DMS153 treated with DMSO at 0.1 percent for 48 hours (cell line): ENCODE measurements at regions not wholly inside any gene's neighbourhood (a gene's known extent, or its start where the extent isn't known, plus 50 kb on each side); places are given as distances from the start of the nearest gene placed in this dataset.

Source experiments
- DNase-seq: peaks from one replicate; lab custom pipeline; 2025; ENCODE audit not compliant: unreplicated experiment; lab: John Stamatoyannopoulos, UW

DNA sequence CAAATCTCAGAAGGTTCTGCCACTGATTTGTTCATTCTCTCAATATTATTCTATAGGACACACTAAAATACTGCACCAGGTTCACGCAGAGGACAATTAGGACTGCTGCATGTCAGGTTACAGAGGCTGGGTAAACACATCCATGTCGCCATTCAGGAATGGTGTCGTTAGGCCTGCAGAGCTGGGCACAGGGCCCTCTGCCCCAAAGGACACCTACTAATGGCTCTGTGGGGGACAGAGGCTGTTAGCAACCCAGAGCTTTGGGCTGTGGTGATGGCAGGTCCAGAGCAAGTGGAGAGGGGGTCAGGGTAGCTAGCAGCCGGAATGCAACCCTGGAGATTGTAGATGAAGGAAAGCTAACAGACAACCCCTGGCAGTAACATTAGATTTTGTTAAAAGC is 115.9 kb downstream of the TTC32 start:
- no peak for DNase-seq

DNA sequence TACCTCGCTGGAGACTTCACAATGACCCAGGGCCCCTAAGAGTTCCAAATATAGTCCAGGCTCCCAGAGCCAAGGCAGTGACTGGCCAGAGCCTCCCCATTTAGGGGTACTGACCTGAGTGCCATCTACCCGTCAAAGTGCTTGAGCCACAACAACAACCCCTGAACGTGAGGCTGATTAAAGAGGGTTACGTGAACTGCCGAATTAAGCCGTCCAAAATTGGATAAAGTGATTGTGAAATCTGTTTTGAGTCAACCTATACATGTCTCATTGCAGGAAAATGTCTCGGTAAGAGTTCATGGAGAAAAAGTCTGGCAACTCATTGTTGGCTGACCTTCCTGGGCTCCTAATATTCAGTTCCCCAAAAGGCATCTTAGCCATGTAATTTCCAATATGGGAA is 116.3 kb downstream of the TTC32 start:
- no peak for DNase-seq

DNA sequence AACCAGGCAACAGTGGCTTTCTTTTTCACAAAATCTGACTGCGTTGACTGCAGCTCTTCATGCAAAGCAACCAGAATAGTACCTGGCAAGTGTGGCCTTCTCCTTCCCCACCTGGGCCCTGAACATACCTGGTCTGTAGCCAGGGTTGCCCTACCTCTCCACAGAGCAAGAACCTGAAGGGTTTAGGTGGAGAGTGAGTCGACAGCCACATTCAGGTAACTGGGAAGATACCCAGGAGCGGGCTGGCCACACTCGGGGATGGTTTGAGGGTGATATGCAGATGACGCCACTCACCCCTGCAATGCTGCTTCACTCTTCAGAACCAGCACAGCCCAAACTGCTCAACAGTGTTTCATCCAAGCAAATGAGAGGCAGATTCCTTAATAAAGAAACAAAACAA is 117.3 kb downstream of the TTC32 start:
- DNase-seq = no peak

DNA sequence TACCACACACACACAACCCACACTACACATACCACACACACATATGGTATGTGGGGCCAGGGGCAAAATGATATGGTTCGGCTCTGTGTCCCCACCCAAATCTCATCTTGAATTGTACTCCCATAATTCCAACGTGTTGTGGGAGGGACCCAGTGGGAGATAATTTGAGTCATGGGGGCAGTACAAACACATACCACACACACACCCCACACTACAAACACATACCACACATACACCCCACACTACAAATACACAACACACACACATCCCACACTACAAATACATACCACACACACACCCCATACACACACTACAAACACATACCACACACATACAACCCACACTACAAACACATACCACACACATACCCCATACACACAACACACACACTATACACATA is 117.8 kb downstream of the TTC32 start:
- no peak for DNase-seq

DNA sequence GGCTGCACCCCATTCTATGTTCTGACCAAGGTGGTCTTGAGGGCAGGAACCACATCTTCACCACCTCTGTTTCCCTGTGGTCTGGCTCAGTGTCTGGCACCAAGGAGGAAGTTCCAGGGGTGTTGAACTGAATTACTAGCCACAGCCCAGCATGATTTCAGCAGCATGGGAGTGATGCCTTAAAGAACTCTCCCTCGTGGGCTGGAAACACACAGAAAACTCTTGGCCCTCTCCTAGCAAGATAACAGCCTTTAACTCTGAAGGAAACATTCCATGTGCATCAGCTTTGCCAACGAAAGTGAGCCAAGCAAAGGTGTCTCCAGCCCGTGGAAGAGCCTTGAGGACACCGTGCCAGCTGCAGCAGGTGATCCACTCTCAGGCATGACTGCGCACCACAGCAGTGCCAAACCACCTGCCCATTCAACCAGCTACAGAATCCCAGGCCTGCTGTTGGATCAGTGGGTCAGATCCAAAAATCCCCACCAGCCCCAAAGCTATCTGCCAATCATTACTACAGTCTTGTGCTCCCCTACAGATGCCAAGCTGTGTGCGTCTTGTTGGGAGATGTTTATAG is 124.8 kb downstream of the TTC32 start:
- DNase-seq = no peak

DNA sequence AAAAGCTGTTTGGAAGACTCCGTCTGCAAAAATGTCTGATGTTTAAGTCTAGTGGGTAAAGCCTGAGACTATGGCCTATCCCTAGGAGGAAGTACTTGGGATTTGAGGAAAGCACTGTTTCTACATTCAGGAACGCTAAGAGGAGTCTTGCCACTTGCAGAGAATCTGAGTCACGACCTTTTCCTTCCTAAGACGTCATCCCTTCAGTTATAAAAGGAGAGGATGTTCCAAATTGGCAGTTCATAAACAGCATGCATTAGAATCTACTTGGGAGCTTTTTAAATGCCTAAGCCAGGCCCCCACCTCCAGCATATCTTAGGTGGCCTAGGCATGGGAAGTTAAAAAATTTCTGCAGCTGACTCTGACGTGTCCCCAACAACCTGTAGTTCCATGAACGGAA is 125.9 kb downstream of the TTC32 start:
- DNase-seq = no peak

DNA sequence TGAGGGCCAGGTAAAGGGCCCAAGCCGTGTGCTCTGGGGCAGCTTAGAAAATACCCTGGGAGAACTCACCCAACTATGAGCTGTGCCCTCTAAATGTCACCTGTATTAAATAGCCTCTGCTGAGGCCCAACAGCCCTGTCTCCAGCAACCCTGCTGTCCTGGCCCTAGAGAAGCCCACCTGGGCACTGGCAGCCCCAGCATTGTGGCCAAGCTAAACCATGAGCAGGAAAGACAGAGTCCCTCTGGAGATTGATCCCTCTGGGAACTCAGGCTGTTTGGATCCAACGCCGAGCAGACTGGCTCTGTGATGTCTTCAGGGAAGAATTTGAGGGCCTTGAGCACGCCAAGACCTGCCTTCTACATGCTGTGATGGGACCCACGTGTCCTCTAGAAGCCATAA is 126.5 kb downstream of the TTC32 start:
- DNase-seq = no peak

DNA sequence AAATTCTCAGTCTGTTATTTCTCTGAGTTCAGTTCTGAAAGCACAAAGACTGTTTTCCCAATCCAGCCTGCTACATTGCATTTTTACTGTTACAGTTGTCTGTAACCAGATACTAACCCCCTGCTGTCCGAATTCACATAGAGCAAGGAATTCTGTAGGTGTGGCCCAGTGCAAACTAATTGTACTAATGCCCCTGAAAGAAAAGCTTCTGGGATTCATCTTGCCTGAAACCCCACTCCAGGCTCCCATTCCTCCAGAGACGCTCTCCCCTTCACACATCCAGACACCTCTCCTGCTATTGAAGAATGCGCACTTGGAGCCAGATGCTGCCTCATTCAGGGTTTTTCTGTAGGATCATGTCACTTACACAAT is 127.0 kb downstream of the TTC32 start:
- no peak for DNase-seq

DNA sequence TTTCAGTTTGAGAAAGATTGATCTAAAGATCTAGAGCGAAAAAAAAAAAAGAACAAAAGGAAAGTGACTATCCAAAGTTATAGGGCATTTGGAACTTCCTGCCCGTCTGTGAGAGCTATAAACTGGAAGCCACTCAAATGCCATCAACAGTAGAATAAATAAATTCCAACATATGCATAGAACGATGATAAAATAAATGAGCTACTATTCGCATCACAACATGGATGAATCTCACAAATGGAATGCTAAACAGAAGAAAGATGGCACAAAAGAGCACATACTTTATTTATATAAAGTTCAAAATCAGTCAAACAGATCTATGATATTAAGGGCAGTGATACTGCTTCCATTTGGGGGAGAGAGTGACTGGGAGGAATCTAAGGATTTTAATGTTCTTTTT is 128.8 kb downstream of the TTC32 start:
- DNase-seq = no peak

DNA sequence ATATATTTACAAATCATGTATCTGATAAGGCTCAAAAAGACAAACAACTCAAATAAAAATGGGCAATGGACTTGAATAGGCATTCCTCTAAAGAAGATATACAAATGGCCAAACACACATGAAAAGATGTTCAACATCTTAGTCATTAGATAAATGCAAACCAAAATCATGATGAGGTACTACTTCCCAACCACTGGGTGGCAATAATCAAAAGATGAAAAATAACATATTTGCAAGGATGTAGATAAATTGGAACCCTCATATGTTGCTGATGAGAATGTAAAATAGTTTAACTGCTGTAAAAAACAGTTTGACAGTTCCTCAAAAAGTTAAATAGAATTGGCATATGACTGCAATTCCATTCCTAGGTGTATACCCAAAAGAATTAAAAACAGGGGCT is 132.3 kb downstream of the TTC32 start:
- DNase-seq = no peak

DNA sequence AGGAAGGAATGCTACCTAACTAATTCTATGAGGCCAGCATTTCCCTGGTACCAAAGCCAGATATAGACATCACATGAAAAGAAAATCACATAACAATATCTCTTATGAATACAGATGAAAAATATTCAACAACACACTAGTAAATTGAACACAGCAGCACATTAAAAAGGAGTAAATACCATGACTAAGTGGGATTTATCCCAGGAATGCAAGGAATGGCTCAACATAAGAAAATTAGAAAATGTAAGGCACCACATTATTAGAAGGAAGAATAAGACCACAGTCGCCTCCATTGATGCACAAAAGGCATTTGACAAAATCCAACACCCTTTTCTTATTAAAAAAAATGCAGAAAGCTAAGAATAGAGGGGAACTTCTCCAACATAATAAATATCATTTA is 133.9 kb downstream of the TTC32 start:
- no peak for DNase-seq

DNA sequence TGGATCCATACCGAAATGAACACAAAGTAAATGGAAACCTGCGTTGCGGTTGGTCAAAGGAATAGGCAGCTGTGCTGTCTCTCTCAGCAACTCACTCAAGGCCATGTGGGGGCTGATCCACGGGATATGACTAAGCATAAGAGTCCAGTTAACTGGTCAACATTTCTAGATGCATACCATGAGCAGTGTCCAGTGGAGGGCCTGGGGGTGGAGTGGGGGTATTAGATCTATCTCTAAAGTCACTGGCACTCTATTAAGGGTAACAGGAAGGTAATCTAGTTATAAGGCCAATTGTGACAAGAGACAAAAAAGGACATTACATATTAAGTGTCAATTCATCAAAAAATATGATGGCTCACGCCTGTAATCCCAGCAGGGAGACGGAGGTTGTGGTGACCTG is 136.8 kb downstream of the TTC32 start:
- no peak for DNase-seq

DNA sequence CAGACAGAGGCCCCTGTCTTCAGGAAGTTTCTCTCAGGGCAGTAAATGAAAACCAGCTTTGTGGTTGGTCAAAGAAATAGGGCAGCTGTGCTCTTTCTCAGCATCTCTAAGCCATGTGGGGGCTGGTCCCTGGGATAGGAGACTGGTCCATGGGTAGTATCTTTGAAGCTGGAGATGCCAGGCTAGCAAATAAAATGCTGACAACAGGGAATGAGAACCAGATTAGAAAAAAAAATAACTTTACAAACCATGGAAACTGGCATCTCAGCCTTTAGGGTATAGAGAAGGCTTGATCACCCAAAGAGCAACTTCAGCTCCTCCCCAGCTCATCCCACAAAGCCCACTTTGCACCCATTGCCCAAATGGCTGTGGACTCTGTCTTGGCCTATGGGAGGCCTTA is 138.1 kb downstream of the TTC32 start:
- DNase-seq = no peak

DNA sequence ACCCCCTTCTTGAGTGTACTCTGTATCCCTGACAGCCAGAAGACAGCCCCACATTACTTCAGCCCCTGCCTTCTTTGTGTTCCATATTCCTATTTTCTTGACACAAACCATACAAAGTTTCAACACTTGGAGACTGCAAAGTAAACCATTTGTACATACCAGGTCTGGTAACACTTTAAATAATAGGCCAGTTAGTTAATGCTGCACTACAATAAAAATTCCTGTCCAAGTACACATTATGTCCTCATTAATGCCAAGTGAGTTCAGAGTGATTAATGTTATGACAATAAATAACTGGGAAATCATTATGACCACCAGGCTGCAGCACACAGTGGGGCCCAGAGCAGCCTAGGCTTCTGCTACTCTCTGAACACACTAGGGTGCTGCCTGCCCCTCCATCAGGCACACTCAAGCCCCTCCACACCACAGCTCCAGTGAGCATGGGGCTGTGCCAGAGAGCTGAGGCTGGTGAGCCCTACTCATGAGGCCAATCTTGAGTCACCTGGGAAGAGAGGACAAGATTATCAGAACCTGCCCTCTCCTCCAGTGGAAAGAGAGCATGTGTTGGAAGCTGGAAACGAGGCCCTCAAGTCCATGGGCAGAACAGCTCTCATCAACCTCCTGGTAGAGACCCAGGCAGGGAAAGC is 138.7 kb downstream of the TTC32 start:
- DNase-seq = no peak

DNA sequence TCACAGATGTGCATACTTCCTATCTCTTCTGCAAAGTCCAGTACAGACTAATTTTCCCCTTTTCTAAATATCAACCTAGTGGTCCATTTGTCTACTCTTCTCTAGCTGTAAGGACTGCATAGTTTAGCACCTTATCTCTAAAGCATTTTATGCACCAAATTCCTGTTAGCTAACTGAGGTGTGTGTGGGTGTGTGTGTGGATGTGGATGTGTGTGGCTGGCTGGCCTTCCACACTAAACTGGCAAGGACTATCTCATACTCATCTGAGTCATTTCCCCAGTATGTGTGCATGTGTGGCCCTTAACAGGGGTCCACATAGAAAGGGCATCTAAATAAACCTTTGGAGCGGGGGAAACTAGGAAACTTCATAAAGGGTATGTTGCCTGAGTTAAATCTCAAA is 139.6 kb downstream of the TTC32 start:
- DNase-seq = no peak

DNA sequence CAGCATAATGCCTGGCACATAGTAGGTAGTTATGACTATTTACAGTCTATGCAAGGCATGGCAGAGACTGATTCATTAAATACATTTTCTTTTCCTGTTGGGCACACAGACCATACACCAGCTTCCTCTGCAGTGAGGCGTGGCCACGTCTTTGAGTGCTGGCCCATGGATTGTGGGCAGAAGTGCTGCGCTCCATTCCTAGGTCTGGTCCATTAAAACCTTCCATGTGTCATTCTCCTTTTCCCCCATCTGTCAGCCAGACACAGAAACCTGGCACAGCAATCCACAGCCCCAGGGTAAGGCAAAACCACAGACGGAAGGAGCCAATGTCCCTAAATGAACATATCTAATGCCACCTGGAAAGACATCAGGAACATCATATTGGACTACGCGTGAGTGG is 141.9 kb downstream of the TTC32 start:
- DNase-seq = no peak

DNA sequence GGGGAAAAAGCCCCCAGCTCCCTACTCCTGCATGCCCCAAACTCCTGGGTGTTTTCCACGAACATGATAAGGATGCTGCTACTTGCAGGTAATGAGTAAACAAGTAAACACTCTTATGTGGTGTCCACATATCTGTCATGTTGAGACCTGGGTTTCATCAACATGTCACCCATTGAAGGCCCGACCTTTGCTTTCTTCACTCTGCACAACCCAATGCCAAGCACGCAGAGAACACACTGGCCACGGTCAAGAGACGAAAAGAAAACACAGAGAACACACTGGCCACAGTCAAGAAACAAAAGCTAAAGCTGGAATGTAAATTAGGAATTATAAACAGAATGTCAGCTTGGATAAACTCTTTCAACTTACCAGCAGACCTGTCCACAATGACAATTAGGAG is 143.1 kb downstream of the TTC32 start:
- no peak for DNase-seq

DNA sequence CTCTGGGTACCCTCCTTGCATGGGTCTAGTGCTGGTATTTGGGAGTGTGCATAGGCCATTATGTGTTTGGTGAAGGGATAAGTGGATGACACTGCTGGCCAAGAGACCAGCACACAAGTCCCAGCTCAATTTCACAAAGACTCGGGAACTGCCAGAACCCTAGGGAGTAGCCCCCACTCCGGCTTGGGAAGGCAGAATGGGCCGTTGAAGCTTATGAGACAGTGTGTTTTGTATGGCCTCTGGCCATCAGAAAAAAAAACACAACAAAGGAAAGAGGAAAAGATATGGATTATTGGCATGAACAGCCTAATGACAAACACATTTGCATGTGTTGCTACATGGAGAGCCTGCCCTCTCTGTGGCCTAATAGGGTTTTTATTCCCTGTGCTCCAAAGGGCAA is 144.2 kb downstream of the TTC32 start:
- no peak for DNase-seq

DNA sequence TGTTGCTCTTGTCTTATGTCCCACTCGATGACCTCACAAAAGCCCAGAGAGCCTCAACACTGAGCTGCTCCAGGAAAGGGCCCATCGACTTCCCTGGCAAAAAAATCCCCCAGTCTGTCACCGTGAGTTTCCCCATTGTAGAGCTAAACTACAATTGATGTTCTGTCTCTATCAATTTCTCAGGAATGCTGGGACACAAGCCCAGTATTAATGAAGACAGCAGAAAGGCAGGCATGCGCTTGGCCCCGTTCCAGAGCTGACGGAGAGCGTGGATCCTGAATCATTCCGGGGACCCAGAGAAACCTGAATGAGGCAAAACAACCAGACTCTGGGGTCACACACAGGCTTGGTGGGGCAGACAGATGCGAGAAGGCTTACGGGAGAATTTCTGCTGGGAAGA is 146.9 kb downstream of the TTC32 start:
- no peak for DNase-seq

DNA sequence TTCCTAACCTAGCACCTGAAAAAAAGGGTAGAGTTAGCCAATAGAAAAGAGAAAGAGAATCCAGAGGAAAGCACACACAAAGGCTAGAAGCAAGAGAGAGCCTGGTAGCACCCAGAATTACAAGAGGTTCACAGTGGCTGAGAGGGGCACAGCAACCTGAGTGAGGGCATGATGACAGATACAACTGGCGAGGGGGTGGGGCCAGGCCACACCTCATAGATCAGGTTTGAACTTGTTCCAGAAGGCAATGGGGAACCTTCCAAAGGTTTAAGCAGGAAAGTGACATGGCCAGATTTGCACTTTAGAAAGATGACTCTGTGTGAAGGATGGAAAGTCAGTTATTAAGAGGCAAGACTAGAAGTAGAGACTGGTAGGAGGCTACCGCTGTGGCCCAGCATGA is 148.0 kb downstream of the TTC32 start:
- no peak for DNase-seq

DNA sequence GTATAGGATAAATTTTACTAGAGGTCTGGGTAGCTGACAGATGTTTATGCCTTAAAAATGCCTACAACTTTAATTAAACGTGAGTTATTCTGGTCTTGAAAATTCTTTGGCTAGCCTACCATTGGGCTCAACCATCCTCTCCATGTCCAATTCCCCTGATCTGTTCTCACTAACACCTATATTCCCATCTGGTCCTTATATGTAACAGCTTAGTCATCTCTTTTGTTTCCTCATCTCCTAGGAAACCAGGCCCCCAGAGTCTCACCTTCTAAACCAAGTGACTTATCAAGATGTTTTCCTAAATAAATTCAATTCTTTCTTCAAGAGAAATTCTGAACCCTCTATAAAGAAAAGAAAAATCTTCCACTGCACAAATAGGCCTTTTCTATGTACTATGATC is 148.5 kb downstream of the TTC32 start:
- no peak for DNase-seq

DNA sequence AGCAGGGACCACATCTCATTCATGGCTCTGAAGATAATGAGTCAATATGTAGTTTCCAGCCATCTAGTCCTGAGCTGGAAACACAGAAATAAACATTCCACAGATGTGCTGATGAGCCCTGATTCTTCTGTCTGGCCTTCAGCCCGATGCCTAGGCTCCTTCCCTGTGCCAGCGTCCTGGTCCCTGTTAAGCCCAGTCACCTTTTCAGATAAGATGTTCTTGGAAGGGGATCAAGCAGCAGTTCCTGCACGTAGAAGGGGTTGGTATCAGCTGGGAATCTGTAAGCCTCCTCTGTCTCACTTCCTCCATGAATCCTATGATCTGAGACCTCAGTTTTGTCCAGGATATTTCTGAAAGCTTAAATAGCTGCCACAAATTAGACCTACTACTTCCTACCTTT is 149.3 kb downstream of the TTC32 start:
- DNase-seq = no peak

DNA sequence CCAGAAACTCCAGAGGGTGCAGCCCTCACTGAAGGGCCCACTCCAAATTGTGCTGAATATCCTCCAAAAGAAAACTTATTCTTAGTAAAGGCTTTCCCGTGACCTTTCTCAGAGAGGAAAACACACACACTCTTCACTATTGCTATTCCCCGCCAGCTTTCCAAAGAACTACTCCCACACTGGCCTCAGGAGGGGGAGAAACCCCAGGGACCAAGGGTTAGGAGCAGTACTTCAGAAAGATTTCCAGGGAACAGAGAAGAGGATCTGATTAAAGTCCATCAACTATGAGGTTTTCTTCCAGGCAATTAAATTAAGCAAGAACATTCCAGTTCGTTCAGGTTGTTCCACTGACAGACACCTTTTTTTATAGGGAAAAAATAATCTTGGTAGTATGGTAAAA is 150.2 kb downstream of the TTC32 start:
- DNase-seq = no peak

DNA sequence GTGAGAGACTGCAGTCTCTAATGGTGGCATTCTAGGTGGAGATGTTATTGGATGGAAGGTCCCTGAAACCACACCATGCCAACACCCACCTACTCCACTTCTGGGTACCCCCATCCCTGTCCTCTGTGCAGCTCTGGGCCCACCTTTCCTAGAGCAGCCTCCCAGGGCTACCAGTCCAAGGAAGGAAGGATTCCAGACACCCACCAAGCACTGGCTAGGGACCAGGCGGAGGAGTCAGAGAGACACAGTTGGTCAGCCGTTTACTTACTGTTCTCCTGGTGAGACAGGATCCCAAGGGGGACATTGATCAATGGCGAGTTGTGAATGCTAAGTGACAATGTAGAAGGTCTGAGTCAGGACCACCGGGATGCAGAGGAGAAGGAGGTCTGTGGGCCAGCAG is 151.6 kb downstream of the TTC32 start:
- DNase-seq = no peak
